Frontal cortex (tissue), 3 donors: ENCODE measurements at regions not wholly inside any gene's neighbourhood (a gene's known extent, or its start where the extent isn't known, plus 50 kb on each side); places are given as distances from the start of the nearest gene placed in this dataset.

ENCODE experiments used
- DNase-seq, 2 donors: peaks; one replicate each; pipeline ENCODE4 v3.0.0; 2012; ENCODE audit warnings: low spot score in 2 of 2
- FAIRE-seq: peaks from 2 replicates; lab custom pipeline; 2012; peaks lifted over from hg19 to GRCh38; lab: Jason Lieb, UNC
- donor health status: control.
- donor health status: control.
- donor health status: control.

DNA sequence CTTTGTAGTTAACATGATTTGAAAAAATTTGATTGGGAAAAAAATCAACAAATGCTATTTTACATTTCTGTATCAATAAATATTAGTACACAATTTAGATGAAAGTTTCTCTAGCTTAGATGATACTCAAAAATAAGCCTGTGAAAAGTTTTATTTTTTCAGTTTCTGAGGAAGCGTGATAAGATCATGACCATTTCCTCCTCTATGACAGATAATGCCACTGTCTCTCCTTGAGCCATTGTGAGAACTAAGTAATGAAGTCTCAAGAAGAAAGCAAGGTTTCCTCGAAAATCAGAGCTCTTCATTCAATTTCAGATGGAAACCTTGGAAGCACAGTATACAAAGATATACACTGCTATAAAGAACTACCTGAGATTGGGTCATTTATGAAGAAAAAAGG, 395.0 kb downstream of the HDGFL1 start:
- no peak for DNase-seq
- no peak for FAIRE-seq

DNA sequence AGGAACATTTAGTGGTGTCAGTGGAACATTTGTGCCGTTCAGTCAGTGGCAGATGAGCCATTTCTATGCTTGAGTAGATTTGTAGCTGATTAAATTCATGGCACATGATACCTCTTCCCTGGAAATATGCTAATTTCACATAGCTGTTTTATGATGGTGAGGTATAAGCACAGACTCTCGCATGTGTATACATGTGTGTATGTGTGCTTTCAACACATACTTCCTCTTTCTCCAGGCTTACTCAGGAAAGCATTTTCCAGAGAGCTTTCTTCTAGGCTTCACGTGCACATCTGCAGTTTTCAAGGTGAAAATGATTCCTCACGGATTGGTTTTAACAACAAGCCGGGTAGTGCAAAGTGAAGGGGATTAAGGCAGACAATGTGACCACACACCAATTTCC, 396.5 kb downstream of the HDGFL1 start:
- no peak for DNase-seq
- FAIRE-seq: no peak

DNA sequence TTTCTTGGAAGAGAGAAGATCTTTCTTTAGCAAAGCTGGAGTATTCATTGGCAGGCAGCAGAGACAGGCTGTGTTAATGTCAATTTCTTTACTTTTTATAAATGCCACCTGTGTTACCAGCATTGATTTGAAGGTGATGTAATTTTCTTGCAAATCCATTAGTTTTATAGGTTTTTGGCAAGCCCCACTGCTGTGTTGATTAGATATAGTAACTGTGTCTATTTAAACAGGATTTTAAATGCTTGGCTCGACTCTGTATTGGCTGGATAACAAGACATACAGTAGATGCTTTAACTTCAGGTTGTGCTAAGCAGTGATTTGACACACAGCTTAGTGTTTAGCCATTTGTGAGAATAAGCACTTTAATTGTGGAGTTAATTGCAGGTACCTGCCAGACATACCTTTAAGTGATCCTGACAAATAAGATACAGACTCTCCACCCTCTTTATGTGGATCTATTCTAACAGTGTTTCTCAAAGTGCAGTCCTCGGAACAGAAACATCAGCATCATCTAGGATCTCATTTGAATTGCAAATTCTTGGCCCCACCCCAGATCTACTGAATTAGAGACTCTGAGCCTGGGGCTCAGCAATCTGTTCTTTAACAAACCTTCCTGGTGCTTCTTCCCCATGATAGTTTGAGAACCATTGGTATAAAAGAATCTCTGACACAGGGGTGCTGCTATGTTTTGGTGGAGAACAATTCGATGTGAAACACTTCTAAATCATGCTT, 397.5 kb downstream of the HDGFL1 start:
- DNase-seq: no peak
- FAIRE-seq: no peak

DNA sequence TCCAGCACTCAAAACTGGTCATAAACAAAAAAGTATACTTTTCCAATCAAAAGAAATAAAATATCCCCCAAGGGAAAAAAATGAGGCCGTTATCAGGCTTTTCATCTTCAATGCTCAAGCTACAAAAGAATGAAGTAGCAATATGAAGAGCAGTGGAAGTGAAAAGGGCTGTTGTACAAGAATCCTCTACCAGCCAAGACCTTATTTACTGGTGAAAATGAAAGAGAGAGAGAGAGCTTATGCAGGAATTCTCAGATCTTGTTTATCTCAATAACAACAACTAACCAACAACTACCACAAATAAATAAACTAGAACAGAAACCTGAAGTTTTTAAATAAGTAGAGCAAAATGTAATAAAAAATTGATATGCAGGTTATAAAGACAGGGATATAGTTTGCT, 400.6 kb downstream of the HDGFL1 start:
- FAIRE-seq (no peak), DNase-seq (no peak)

DNA sequence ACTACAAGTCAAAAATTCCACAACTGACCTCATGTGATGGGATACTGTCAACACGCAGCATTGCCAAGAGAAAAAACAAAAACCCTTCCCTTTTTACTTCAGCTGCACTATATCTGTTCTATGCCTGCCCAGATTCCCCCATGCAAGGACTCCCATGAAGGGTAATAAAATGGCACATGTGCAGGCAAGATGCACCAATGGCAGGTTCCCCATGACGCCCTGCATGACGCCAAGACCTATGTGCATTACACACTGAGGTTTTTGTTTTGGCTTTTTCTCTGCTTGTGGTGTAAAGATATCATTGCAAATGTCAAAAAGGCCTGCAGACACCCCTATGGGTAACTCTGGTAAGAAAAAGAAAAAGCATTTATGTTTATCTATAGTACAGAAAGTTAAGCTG, 403.4 kb downstream of the HDGFL1 start:
- no peak for DNase-seq
- FAIRE-seq: no peak

DNA sequence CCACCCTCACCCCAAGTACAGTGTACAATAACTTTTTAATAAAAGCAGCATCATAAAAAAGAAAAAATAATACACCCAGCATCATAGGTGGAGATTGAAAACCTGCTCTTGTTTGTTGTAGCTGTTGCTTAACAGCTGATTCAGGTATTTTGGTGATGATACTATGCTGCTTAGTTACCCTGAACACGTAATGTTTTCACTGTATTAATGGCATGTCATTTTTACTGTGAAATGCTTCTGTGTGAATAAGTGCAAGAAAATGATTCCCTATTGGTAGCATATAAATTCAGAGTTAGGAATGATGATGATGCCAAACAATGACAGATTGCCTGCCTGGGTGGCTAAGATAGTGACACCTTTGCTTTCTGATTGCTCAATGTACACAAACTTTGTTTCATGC, 405.7 kb downstream of the HDGFL1 start:
- DNase-seq: no peak
- no peak for FAIRE-seq

DNA sequence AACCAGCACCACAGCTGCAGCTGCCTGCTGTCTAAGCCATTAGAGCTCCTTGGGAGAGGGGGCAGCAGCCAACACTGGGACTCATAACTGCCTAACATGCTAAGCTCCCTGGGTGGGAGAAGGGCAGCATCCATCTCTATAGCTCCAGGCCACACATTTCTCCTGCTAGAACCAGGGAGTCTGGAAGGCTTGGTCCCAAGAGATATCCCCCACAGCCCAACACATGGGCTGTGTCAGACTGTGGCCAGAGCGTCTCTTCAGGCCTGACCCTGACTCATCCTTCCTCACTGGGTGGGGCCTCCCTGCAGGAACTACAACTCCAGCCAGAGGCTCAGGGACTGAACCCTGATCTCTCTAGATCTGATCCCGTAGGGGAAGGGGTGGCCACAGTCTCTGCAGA, 411.1 kb downstream of the HDGFL1 start:
- no peak for FAIRE-seq
- no peak for DNase-seq

DNA sequence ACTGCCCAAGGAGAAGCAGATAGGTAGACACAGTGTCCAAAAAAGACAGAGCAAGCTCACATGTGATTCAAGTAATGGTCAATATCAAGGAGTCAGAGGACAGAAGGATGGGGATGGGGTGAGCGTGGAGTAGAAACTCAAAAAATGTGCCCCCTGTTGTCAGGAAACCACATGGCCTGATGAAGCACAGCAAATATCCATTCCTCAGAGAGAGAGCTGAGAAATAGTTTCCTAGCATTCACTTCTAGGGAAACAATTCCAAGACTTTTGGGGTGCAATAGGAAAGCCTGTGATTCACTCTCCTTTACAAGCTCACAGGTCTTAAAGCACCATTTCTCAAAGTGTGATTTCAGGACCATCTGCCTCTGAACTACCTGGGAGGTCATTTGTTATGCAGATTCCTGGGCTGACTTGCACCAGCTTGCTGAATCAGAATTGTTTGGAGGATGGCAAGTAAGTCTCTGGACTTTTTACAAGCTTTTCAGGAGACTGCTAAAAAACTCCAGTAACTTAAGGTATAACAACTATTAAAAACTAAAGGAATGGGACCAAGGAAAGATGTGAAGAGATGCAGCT, 432.8 kb downstream of the HDGFL1 start:
- no peak for FAIRE-seq
- DNase-seq: no peak

DNA sequence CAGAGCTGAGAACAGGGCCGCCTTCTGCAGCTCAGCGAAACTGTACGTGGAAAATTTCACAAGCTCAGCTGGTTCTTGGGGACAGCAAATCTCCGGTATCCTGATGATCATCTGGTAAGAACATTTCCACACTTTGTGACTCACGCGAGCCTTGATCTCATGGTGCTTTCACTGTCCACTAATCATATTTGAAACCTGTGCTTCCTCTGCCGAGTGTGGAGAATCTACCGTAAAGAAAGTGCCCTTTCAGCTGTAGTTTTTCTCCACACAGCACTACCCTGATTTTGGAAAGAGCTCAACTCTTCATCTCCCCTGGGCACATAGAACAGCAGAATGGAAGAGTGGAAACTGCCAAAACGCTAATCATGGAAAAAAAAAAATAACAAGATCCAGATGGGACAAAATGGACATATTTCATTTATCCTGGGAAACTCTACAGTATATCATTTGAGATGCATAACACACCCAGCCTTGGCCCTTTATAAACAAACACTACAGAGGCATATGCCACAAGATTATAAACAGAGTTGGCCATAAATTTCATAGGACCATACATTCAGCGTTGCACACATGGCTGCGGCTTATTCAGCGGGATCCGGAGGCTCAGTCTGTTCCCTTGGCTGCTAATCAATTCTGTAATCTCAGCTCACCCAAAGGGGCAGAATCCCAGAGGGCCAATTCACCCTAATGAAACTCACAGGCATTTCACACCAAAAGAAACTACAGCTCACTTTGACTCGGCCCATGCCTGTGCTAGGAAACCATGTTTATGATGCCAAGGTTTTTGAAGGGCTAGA, 434.5 kb downstream of the HDGFL1 start:
- no peak for DNase-seq
- FAIRE-seq: no peak

DNA sequence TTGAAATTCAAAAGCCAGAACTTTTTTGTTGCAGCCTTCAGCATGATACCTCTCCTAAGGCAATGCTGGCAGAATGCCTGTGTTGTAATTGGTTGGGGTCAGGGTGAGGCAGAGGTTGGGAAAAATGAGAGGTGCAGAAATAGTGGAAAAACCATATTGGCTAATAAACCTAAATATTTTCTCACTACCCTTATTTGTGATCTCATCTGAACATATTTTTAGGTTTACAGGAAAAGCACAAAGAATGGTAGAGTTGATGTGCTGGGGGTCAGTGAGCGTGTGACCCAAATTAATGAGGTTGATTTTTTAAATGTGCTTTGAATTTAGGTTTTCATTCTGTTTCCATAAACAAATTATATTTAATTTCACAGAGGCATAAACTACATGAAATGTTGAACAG, 437.3 kb downstream of the HDGFL1 start:
- DNase-seq (no peak), FAIRE-seq (no peak)

DNA sequence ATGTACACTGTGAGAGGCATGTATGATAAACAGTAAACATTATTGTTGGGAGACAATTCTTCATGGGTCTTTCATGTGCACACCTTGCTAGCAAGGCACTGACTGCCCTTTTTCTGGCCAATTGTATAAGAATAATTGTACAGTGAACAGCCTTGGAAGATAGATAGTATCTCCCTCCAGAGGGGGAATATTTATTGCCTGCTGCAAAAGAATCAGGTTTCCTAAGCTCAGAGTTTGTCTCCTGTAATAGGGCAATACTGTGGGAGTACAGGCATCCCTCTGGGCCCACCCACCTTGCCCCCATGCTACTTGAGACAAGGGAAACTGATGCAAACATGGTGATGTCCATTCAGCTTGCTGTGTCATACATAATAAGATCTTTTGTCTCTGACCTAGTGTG, 442.2 kb downstream of the HDGFL1 start:
- FAIRE-seq (no peak), DNase-seq (no peak)

DNA sequence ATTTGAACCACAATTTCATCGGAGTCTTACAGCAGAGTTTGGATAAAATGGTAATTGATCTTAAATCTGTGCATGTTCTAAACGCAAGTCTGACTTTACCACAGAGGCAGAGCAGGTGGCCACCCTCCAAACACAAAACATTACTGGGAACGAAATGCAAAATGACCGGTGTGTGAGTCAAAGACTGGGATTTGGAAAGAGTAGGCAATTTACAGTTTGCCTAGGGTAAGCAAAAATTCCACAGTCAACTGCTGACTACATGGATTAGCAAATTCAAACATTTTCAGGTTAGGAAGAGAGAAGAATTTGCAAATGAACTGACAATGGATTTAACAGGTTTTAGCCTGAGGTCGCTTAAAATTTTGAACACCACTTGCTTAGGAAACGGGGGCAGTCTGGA, 444.4 kb downstream of the HDGFL1 start:
- DNase-seq (no peak), FAIRE-seq (no peak)

DNA sequence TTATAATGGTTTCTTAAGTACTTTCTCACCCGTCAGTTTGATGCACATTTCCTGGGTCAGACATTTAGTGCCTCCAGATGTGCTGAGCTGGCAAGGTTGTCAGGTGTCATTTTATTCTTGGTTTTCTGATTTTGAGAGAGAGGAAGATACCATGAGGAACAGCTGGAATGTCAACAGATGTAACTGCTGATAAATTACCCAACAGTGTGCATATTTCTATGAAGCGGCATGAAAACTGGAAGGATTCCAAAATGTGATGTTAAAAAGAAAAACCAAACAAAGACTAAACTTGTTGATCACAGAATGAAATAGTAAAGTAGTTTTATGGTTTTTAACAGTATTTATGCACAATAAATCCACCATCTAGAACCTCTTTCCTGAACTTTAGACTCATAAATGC, 447.3 kb downstream of the HDGFL1 start:
- FAIRE-seq (no peak), DNase-seq (no peak)

DNA sequence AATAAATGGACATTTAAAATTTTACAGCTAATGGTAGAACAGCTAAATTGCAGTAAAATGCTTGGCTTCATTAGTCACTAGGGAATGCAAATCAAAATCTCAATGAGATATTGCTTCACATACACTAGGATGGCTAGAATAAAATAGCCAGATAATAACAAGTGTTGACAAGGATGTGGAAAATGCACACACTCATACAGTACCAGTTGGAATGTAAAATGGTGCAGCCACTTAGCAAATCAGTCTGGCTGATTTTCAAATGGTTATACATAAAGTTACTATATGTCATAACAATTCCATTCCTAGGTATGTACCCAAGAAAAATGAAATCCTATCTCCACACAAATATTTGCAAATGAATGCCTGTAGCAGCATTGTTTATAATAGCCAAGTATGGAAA, 452.1 kb downstream of the HDGFL1 start:
- FAIRE-seq (no peak), DNase-seq (no peak)

DNA sequence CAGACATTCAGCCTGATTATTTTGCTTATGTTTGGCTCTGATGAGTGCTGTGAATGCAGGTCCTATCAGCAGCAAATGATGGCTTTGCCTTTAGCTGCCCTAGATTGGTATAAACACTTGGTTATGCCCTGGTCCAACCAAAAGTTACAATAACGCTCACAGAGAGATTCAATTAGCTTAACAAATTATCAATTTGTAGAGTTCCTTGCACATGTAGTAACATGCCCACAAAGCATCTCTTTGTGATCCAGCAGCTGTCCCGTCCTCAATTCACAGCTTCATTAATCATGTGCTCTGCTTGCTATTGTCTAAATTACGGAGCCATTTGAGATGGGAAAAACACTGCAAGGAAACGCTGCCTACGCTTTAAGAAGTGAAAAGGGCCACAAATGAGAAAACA, 457.9 kb downstream of the HDGFL1 start:
- DNase-seq (peak; percentile 21 to 40), FAIRE-seq (no peak)

DNA sequence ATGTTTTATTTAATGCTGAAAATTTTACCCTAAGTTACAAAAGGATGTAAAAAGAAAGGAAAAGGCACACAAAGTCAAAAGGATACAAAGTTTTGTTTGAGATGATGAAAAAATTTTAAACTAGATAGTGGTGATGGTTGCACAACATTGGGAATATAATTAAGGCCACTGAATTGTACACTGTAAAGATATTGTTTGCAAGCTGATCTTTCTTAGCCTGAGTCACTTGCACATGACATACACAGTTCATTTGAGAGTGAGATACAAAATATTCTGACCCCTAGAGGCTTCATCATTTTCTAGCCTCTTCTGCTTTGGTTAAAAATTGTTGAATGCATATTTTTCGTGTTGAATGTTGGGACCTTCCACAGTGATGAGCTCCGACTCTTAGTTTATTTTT, 462.6 kb downstream of the HDGFL1 start:
- FAIRE-seq: no peak
- DNase-seq: no peak

DNA sequence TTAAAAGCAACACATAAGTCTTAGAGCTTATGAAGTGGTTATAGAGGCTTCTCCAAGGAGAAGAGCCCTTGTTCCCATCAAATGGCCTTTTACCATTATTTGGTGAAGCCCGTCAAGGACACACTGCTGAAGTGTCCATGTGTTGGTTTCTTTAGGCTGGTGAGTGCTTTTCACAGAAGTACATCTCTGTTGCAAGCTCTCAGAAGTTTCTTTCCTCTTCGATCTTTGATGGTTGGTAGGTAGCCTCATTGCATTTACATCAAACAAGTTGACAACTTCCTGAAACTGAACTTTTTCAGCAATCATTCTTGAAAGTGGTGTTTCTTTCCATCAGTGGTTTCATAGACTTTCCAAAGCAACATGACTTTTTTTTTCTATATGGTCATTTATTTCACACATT, 465.6 kb downstream of the HDGFL1 start:
- no peak for DNase-seq
- FAIRE-seq: no peak

DNA sequence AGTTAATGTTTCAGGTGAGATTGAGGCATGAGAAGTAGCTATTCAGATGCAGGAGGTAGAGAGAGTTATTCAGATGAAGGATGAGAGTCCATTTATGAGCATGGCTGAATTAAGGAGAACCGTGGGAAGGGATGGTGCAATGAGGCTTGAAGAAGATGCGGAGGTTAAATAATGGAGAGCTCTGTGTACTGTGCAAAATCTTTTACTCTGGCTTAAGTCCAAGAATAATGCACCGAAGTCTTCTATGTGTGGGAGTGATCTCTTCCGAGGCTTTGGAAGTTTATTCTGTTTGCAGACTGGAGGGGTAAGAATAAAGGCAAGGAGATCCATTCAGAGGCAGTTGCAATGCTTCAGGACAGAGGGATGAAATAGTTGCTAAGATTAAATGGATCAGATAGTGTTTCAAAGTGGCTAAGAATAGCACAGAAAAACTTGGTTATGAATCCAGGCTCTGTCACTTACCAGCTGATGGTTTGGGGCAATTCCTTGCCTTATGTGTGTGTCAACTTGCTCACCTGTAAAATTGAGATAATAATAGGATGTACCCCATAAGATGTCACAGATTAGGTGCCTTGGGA, 467.1 kb downstream of the HDGFL1 start:
- FAIRE-seq (no peak), DNase-seq (no peak)

DNA sequence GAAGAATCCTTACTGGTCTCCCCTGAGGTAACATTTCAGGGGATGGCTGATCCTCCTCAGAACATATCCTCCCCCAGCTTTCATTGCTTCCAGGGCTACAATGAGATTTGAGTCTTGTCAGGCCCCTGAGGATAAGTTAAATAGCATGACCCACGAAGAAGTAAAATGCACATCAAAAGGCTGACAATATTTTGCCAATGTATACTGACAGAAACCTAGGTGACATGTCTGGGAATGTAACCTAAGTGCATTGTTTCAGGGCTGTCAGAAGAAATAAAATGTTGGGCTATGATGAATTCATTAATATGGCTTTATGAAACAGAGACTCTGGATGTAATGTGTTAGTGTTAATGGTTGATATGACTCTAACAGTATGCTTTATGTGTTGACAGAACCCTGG, 471.5 kb downstream of the HDGFL1 start:
- no peak for DNase-seq
- no peak for FAIRE-seq

DNA sequence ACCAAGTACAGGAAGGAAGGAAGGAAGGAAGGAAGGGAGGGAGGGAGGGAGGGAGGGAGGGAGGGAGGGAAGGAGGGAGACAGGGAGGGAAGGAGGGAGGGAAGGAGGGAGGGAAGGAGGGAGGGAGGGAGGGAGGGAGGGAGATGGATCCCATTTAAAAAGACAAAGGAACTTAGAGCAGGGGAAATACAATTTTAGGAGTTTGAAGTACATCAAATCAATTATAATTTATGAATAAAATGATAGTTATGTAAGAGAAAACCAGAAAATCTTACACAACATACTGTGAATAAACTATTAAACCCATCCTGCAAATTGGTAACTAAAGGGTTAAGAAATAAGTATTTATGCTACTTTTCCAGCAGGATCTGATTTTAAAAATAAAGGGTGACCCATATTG, 475.9 kb downstream of the HDGFL1 start:
- DNase-seq (no peak), FAIRE-seq (no peak)

DNA sequence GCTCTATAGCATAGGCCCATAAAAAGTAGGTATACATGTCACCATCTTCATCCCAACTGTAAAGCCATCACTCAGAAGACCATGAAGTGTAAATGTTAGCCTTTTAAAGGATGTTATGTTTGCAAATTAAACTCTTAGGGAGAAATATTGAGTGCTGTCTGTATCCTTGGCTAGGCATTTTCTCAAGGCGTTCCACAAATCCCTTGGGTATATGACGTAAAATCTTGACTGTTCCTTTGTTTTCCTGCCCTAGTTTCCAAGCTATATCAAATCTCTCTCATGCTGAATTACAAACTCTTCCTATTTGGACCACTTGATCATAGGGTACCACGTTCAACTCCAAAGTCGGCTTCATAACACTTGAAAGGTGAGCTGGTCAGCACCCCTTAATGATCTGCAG, 486.2 kb downstream of the HDGFL1 start:
- DNase-seq: no peak
- FAIRE-seq: no peak
